ENCODE measurements at regions not wholly inside any gene's neighbourhood (a gene's known extent, or its start where the extent isn't known, plus 50 kb on each side); places are given as distances from the start of the nearest gene placed in this dataset.

DNA sequence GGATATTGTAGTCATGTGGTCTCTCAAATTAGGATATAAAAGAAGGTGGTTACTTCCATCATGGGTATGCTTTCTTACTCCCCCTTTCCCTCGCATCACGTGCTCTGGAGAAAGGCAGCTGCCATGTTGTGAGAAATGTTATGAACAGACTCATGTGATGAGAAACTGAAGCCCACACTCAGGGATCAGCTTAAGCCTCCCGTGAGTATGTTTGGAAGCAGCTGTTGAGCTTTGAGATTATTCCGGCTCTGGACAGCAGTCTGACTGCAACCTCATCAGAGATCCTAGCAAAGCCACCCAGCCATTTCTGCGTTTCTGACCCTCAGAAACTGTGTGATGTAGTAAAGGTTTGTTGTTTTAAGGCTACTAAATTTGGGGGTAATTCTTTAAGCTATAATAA, 700.1 kb downstream of the ADCYAP1 start:
- ChIA-PET POLR2A (no interaction called here), CTCF (no interaction called here)
- H3K36me3 ChIP-seq (ENCODE audit: control insufficient read depth, insufficient read depth, low read length), result no peaks in the 10 kb centered on the region
- H3K27me3 ChIP-seq (ENCODE audit: control insufficient read depth, insufficient read depth, low read length), result no peaks in the 10 kb centered on the region
- TF ChIP-seq, protein P1, sequence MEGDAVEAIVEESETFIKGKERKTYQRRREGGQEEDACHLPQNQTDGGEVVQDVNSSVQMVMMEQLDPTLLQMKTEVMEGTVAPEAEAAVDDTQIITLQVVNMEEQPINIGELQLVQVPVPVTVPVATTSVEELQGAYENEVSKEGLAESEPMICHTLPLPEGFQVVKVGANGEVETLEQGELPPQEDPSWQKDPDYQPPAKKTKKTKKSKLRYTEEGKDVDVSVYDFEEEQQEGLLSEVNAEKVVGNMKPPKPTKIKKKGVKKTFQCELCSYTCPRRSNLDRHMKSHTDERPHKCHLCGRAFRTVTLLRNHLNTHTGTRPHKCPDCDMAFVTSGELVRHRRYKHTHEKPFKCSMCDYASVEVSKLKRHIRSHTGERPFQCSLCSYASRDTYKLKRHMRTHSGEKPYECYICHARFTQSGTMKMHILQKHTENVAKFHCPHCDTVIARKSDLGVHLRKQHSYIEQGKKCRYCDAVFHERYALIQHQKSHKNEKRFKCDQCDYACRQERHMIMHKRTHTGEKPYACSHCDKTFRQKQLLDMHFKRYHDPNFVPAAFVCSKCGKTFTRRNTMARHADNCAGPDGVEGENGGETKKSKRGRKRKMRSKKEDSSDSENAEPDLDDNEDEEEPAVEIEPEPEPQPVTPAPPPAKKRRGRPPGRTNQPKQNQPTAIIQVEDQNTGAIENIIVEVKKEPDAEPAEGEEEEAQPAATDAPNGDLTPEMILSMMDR (IDR thresholded peaks at IDR 0.05; ENCODE audit: insufficient read depth, low read depth, low read length), result no peak
- no peak for DNase-seq (ENCODE audit: low read depth)
- no peak overlapping the region for H3K4me3 ChIP-seq (ENCODE audit: low read depth, low read length)

DNA sequence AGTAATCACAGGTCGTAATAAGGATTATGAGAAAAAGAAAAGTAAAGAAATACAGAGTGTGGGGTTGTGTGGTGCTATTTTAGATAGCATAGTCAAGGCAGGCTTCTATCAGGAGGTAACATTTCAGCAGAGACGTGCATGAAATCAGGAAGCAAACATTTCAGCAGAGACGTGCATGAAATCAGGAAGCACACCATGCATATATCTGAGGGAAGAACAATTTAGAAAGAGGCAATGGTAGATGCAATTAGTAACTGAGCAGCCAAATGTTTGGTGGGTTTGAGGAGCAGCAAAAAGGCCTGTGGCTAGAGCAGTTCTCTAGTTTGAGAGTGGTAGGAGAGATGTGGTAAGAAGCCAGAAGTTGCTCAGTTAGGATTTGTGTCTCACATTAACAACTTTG, 713.7 kb downstream of the ADCYAP1 start:
- Histone ChIP-seq H3K27me3 (ENCODE audit: control insufficient read depth, insufficient read depth, low read length) (no peaks in the 10 kb centered on the region), H3K4me3 (ENCODE audit: low read depth, low read length) (no peak overlapping the region), H3K36me3 (ENCODE audit: control insufficient read depth, insufficient read depth, low read length) (no peaks in the 10 kb centered on the region)
- ChIA-PET CTCF (no interaction called here), POLR2A (no interaction called here)
- TF ChIP-seq, protein P1 (IDR thresholded peaks at IDR 0.05; ENCODE audit: insufficient read depth, low read depth, low read length), result no peak
- DNase-seq (ENCODE audit: low read depth), result no peak

DNA sequence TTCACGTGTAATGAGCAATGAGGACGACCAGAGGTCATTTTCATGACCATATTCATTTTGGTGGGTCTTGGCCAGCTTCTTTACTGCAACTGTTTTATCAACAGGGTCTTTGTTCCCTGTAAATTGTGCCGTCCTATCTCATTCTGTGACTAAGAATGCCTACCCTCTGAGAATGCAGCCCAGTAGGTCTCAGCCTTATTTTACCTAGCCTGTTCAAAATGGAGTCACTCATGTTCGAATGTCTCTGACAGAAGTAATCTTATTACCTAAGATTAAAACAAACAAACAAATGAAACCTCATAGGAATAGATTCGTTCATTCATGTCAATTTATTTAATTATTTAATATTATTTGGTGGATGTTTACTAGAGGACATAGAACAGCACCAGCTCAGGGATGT, 714.8 kb downstream of the ADCYAP1 start:
- TF ChIP-seq, protein P1 (IDR thresholded peaks at IDR 0.05; ENCODE audit: insufficient read depth, low read depth, low read length), result no peak
- Histone ChIP-seq H3K36me3 (ENCODE audit: control insufficient read depth, insufficient read depth, low read length) (no peaks in the 10 kb centered on the region), H3K27me3 (ENCODE audit: control insufficient read depth, insufficient read depth, low read length) (no peaks in the 10 kb centered on the region), H3K4me3 (ENCODE audit: low read depth, low read length) (no peak overlapping the region)
- DNase-seq (ENCODE audit: low read depth), result no peak
- CTCF ChIA-PET, result no interaction called here
- POLR2A ChIA-PET, result no interaction called here

DNA sequence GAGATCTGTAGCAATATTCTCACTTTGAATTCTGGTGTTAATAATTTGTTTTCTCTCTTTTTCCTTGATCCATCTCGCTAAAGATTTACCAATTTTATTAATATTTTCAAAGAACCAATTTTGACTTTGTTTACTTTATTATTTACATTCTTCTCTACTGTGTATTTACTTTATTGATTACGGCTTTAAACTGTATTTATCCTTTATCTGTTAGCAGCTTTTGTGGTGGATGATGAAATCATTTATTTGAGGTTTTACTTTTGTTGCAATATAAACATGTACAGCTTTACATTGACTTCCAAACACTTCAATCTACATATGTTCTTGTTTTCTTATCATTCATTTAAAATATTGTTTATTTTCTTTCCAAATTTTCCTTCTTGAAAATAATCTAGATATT, 719.9 kb downstream of the ADCYAP1 start:
- no peak for DNase-seq (ENCODE audit: low read depth)
- no peaks in the 10 kb centered on the region for H3K36me3 ChIP-seq (ENCODE audit: control insufficient read depth, insufficient read depth, low read length)
- ChIA-PET CTCF (no interaction called here), POLR2A (no interaction called here)
- H3K4me3 ChIP-seq (ENCODE audit: low read depth, low read length), result no peak overlapping the region
- TF ChIP-seq, protein P1 (IDR thresholded peaks at IDR 0.05; ENCODE audit: insufficient read depth, low read depth, low read length), result no peak
- H3K27me3 ChIP-seq (ENCODE audit: control insufficient read depth, insufficient read depth, low read length), result no peaks in the 10 kb centered on the region

- TF ChIP-seq, protein P1 (IDR thresholded peaks at IDR 0.05; ENCODE audit: insufficient read depth, low read depth, low read length), result no peak
- Histone ChIP-seq H3K27me3 (ENCODE audit: control insufficient read depth, insufficient read depth, low read length) (no peaks in the 10 kb centered on the region), H3K4me3 (ENCODE audit: low read depth, low read length) (no peak overlapping the region), H3K36me3 (ENCODE audit: control insufficient read depth, insufficient read depth, low read length) (no peaks in the 10 kb centered on the region)
- POLR2A ChIA-PET, result no interaction called here
- CTCF ChIA-PET, result no interaction called here
- no peak for DNase-seq (ENCODE audit: low read depth)
Measured at GRCh38 chr18:1627494-1627893, 722.8 kb downstream of the ADCYAP1 start.

All from BJ (cell line).